HK-2 (cell line): ENCODE measurements at regions not wholly inside any gene's neighbourhood (a gene's known extent, or its start where the extent isn't known, plus 50 kb on each side); places are given as distances from the start of the nearest gene placed in this dataset.

ENCODE experiments used
- DNase-seq: peaks from one replicate; pipeline ENCODE4 v3.0.0-alpha.2; 2018; ENCODE audit not compliant: unreplicated experiment

GRCh38 chr3:177978946-177979345, 557.3 kb upstream of the KCNMB2 start:
- DNase-seq: no peak

GRCh38 chr3:177979703-177980102, 556.5 kb upstream of the KCNMB2 start:
- no peak for DNase-seq

- no peak for DNase-seq
These were observed 554.7 kb upstream of the KCNMB2 start for GRCh38 chr3:177981576-177981975.

GRCh38 chr3:177982034-177982433, 554.2 kb upstream of the KCNMB2 start:
- no peak for DNase-seq

GRCh38 chr3:177983320-177983719, 552.9 kb upstream of the KCNMB2 start:
- DNase-seq: no peak

- no peak for DNase-seq
These were observed 543.0 kb upstream of the KCNMB2 start for GRCh38 chr3:177992993-177993970.

- no peak for DNase-seq
These were observed 541.3 kb upstream of the KCNMB2 start for GRCh38 chr3:177994976-177995375.

- DNase-seq: no peak
These were observed 540.7 kb upstream of the KCNMB2 start for GRCh38 chr3:177995381-177996085.

- DNase-seq: no peak
These were observed 534.5 kb upstream of the KCNMB2 start for GRCh38 chr3:178001670-178002101.

- DNase-seq: no peak
These were observed 534.1 kb upstream of the KCNMB2 start for GRCh38 chr3:178002113-178002512.

- DNase-seq: no peak
These were observed 532.5 kb upstream of the KCNMB2 start for GRCh38 chr3:178003756-178004155.

GRCh38 chr3:178005961-178006360, 530.3 kb upstream of the KCNMB2 start:
- DNase-seq: no peak

- no peak for DNase-seq
These were observed 525.9 kb upstream of the KCNMB2 start for GRCh38 chr3:178010306-178010705.

- DNase-seq: no peak
These were observed 516.6 kb upstream of the KCNMB2 start for GRCh38 chr3:178019645-178020044.

GRCh38 chr3:178022599-178022998, 513.6 kb upstream of the KCNMB2 start:
- no peak for DNase-seq

GRCh38 chr3:178028933-178029332, 507.3 kb upstream of the KCNMB2 start:
- no peak for DNase-seq

- no peak for DNase-seq
These were observed 499.6 kb upstream of the KCNMB2 start for GRCh38 chr3:178036451-178037144.

- DNase-seq: no peak
These were observed 494.3 kb upstream of the KCNMB2 start for GRCh38 chr3:178041931-178042330.

GRCh38 chr3:178042376-178042775, 493.9 kb upstream of the KCNMB2 start:
- no peak for DNase-seq

- DNase-seq: no peak
These were observed 493.2 kb upstream of the KCNMB2 start for GRCh38 chr3:178043084-178043483.

GRCh38 chr3:178044320-178044719, 491.9 kb upstream of the KCNMB2 start:
- DNase-seq: no peak

GRCh38 chr3:178047496-178047895, 488.7 kb upstream of the KCNMB2 start:
- DNase-seq: no peak
